Natural killer cell (primary cell): ENCODE measurements at regions not wholly inside any gene's neighbourhood (a gene's known extent, or its start where the extent isn't known, plus 50 kb on each side); places are given as distances from the start of the nearest gene placed in this dataset.

Source experiments
- ATAC-seq, 3 donors: fragments of 150-1000 bp in 2 of 3; fragments of 200-7000 bp in 1 of 3; cut with Tn5 transposase; 1 replicate in 1 of 3; 2 replicates in 2 of 3; pipeline ENCODE4 v1.10.0; 2021; ENCODE audit warnings: mild to moderate bottlenecking in 2 of 3, moderate library complexity in 2 of 3
- DNase-seq, 2 donors: peaks; one replicate each; pipeline versions ENCODE4 v3.0.0 to v3.0.0-alpha.2; 2013 to 2021; ENCODE audit warnings: mixed read lengths in 1 of 2
- H3K27ac ChIP-seq: one replicate; pipeline ENCODE4 v1.5.1; 2013; ENCODE audit warnings: mild to moderate bottlenecking, low read length
- H3K27me3 ChIP-seq: one replicate; pipeline ENCODE4 v1.6.1; 2013; ENCODE audit warnings: low read length; ENCODE audit not compliant: control insufficient read depth, insufficient read depth
- H3K36me3 ChIP-seq: one replicate; pipeline ENCODE4 v1.6.1; 2013; ENCODE audit warnings: low read length; ENCODE audit not compliant: control insufficient read depth, insufficient read depth
- H3K4me1 ChIP-seq: one replicate; pipeline ENCODE4 v1.6.1; 2013; ENCODE audit warnings: low read length; ENCODE audit not compliant: control insufficient read depth, insufficient read depth
- H3K4me3 ChIP-seq: one replicate; pipeline ENCODE4 v1.5.1; 2013; ENCODE audit warnings: low read length
- H3K9me3 ChIP-seq: one replicate; pipeline ENCODE4 v1.6.1; 2013; ENCODE audit warnings: low read length; ENCODE audit not compliant: control insufficient read depth, insufficient read depth
- H3K27ac Mint-ChIP-seq, 2 donors: one replicate each; pipeline ENCODE4 v1.8.0; 2022; ENCODE audit warnings: mild to moderate bottlenecking in 2 of 2, mixed read lengths in 2 of 2, moderate library complexity in 1 of 2
- H3K27me3 Mint-ChIP-seq, 2 donors: one replicate each; pipeline ENCODE4 v1.8.0; 2022; ENCODE audit warnings: low read depth in 2 of 2, mixed read lengths in 2 of 2
- H3K36me3 Mint-ChIP-seq: one replicate; pipeline ENCODE4 v1.8.0; 2022; ENCODE audit warnings: mixed read lengths
- H3K4me1 Mint-ChIP-seq, 2 donors: one replicate each; pipeline ENCODE4 v1.8.0; 2022; ENCODE audit warnings: mixed read lengths in 2 of 2
- H3K4me3 Mint-ChIP-seq: one replicate; pipeline ENCODE4 v1.8.0; 2022; ENCODE audit warnings: mild to moderate bottlenecking, moderate library complexity, mixed read lengths
- H3K9me3 Mint-ChIP-seq, 2 donors: one replicate each; pipeline ENCODE4 v1.8.0; 2022; ENCODE audit warnings: mixed read lengths in 2 of 2
- WGBS: methylation state at CpG from one replicate; pipeline ENCODE4 v1.1.7; 2013; ENCODE audit warnings: missing lambda C conversion rate; ENCODE audit not compliant: insufficient coverage; 5-methylcytosine and 5-hydroxymethylcytosine counted together
- intact Hi-C: fragments of 100-400 bp; cut with micrococcal nuclease; formaldehyde crosslinking; loops from one replicate; pipeline ENCODE4 v1.14.2; 2022
- TF ChIP-seq, protein P1 (sequence below): fragments of 200-600 bp; IDR thresholded peaks from one replicate; pipeline ENCODE4 v1.8.0; 2022; ENCODE audit warnings: antibody characterized with exemption

DNA sequence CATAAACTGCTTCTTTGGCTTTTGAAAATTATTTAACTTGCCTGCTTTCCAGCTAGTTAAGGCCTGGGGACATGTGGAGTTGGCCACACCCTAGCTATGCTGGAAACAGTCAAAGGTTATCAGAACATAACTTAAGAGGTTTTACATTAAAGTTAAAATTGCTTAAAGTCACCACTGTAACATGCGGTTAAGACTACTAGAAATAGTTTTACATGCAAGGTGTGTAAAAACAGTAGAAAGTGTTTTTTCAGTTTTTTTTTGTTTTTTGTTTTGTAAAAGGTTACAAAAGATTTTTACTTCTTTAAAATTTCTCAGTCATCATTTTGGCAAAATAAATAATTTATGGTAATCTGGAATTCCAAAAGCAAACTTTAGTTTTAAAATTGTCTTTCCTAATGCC is 763.1 kb downstream of the UQCRFS1 start:
- no peaks in the 10 kb centered on the region for H3K36me3 Mint-ChIP-seq
- H3K27me3 Mint-ChIP-seq, result no peaks in the 10 kb centered on the region
- no peak overlapping the region for H3K27ac ChIP-seq
- no peak for DNase-seq
- no peaks in the 10 kb centered on the region for H3K9me3 ChIP-seq
- no peaks in the 10 kb centered on the region for H3K9me3 Mint-ChIP-seq
- no peak overlapping the region for H3K27ac Mint-ChIP-seq
- H3K4me3 ChIP-seq, result no peak overlapping the region
- no peaks in the 10 kb centered on the region for H3K36me3 ChIP-seq
- H3K4me1 Mint-ChIP-seq, result peaks cover 7 to 8% of the 10 kb centered on the region in 2 donors
- no CpG with 5 or more reads among the region's 1 CpG for WGBS
- TF ChIP-seq, protein P1, sequence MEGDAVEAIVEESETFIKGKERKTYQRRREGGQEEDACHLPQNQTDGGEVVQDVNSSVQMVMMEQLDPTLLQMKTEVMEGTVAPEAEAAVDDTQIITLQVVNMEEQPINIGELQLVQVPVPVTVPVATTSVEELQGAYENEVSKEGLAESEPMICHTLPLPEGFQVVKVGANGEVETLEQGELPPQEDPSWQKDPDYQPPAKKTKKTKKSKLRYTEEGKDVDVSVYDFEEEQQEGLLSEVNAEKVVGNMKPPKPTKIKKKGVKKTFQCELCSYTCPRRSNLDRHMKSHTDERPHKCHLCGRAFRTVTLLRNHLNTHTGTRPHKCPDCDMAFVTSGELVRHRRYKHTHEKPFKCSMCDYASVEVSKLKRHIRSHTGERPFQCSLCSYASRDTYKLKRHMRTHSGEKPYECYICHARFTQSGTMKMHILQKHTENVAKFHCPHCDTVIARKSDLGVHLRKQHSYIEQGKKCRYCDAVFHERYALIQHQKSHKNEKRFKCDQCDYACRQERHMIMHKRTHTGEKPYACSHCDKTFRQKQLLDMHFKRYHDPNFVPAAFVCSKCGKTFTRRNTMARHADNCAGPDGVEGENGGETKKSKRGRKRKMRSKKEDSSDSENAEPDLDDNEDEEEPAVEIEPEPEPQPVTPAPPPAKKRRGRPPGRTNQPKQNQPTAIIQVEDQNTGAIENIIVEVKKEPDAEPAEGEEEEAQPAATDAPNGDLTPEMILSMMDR, result no peak
- ATAC-seq, result no peak
- intact Hi-C loops, result loop anchor here (10.0 kb wide), 1 partner anchor 465 kb away; no protein-coding TSS in a partner anchor
- H3K4me3 Mint-ChIP-seq, result no peak overlapping the region
- no peaks in the 10 kb centered on the region for H3K4me1 ChIP-seq
- no peaks in the 10 kb centered on the region for H3K27me3 ChIP-seq

DNA sequence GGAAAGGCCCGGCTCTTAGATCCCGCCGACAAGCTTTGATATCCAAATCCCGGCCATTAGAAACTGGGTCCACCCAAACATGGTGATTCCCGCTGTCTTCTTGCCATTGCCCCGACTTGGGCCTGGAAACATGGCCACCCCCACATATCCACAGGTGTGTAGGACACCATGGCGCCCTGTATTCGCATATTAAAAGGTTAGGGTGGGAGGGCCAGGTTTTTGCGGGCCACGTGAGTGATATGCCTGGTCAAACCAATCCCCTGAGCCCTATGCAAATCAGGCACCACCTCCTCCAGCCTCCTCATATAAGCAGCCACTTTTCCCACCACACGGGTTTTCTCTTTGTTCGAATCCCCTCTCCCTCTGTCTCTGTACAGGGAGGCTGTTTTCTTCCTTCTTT is 766.4 kb downstream of the UQCRFS1 start:
- no peaks in the 10 kb centered on the region for H3K27me3 ChIP-seq
- H3K9me3 Mint-ChIP-seq, result no peaks in the 10 kb centered on the region
- intact Hi-C loops, result loop anchor here (10.0 kb wide), 1 partner anchor 462 kb away; no protein-coding TSS in a partner anchor
- H3K4me3 Mint-ChIP-seq, result no peak overlapping the region
- H3K27ac ChIP-seq, result no peak overlapping the region
- H3K36me3 Mint-ChIP-seq, result no peaks in the 10 kb centered on the region
- 93% methylated on average over 11 of the region's 12 CpGs for WGBS
- H3K36me3 ChIP-seq, result no peaks in the 10 kb centered on the region
- no peaks in the 10 kb centered on the region for H3K27me3 Mint-ChIP-seq
- no peak overlapping the region for H3K4me3 ChIP-seq
- no peak for ATAC-seq
- TF ChIP-seq, protein P1, result no peak
- H3K27ac Mint-ChIP-seq, result no peak overlapping the region
- H3K9me3 ChIP-seq, result no peaks in the 10 kb centered on the region
- peaks cover 17 to 18% of the 10 kb centered on the region in 2 donors for H3K4me1 Mint-ChIP-seq
- no peaks in the 10 kb centered on the region for H3K4me1 ChIP-seq
- no peak for DNase-seq

DNA sequence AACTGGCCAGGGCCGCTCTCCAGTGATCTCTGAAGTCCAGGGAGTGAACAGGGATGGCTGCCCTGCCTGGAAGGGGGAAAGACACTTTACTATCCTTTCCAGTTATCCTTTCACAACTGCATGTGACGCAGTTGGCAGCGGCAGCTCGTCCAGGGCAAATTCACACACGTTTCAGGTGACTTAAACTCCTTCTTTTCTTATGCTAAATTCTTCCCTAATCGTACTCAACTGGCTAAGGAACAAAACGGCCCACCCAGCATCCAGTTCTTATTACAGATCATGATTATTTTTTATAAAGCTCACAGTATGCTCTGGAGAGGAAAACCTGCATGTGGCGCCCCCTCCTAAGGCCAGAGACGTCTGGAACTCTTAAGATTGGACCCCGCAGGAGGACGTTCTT is 767.1 kb downstream of the UQCRFS1 start:
- H3K4me3 Mint-ChIP-seq, result no peak overlapping the region
- no peak overlapping the region for H3K27ac ChIP-seq
- no peak overlapping the region for H3K4me3 ChIP-seq
- no peaks in the 10 kb centered on the region for H3K9me3 Mint-ChIP-seq
- H3K36me3 ChIP-seq, result no peaks in the 10 kb centered on the region
- H3K9me3 ChIP-seq, result no peaks in the 10 kb centered on the region
- H3K27me3 Mint-ChIP-seq, result no peaks in the 10 kb centered on the region
- TF ChIP-seq, protein P1, result no peak
- ATAC-seq (no peak), DNase-seq (no peak)
- 85% methylated on average over 11 of the region's 11 CpGs for WGBS
- no peak overlapping the region for H3K27ac Mint-ChIP-seq
- H3K27me3 ChIP-seq, result no peaks in the 10 kb centered on the region
- intact Hi-C loops, result loop anchor here (10.0 kb wide), 1 partner anchor 461 kb away; no protein-coding TSS in a partner anchor
- no peaks in the 10 kb centered on the region for H3K4me1 ChIP-seq
- H3K4me1 Mint-ChIP-seq, result peaks cover 17 to 18% of the 10 kb centered on the region in 2 donors
- H3K36me3 Mint-ChIP-seq, result no peaks in the 10 kb centered on the region

DNA sequence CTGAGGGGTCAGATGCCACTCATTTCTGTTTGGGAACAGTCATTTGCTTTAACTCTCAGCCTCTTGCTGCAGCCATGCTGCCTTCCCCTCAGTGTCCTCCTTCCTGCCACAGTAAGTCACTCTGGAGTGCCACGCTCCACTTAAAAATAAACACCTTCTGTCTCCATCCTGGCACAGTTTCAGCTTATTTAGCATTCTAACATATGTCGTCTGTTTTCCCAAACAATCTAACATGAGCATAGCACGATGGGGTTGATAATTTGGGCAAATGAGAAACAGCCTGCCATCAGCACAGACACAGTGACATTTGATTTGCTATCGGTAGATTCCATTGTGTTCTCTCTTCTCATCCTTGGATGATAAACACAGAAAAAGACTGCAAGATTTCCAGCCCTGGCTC is 768.6 kb downstream of the UQCRFS1 start:
- Histone ChIP-seq H3K4me3 (no peak overlapping the region), H3K27ac (no peak overlapping the region), H3K27me3 (no peaks in the 10 kb centered on the region), H3K9me3 (no peaks in the 10 kb centered on the region), H3K4me1 (no peaks in the 10 kb centered on the region), H3K36me3 (no peaks in the 10 kb centered on the region)
- intact Hi-C loops, result loop anchor here (10.0 kb wide), 1 partner anchor 460 kb away; no protein-coding TSS in a partner anchor
- H3K27ac Mint-ChIP-seq, result no peak overlapping the region
- TF ChIP-seq, protein P1, result no peak
- peaks cover 17 to 18% of the 10 kb centered on the region in 2 donors for H3K4me1 Mint-ChIP-seq
- DNase-seq, result no peak
- no peaks in the 10 kb centered on the region for H3K36me3 Mint-ChIP-seq
- ATAC-seq, result no peak
- H3K9me3 Mint-ChIP-seq, result no peaks in the 10 kb centered on the region
- 91% methylated on average over 4 of the region's 4 CpGs for WGBS
- H3K4me3 Mint-ChIP-seq, result no peak overlapping the region
- no peaks in the 10 kb centered on the region for H3K27me3 Mint-ChIP-seq
